GM12878 (cell line): ENCODE measurements at regions not wholly inside any gene's neighbourhood (a gene's known extent, or its start where the extent isn't known, plus 50 kb on each side); places are given as distances from the start of the nearest gene placed in this dataset.
"Not testable (repeated sequence)": the region's sequence is repeated elsewhere in the genome, so short reads cannot be mapped to it uniquely, and the experiment has no call there.

Source experiments
- ATAC-seq: fragments of 200-7000 bp; cut with Tn5 transposase; 3 replicates; pipeline ENCODE4 v1.9.1; 2020; ENCODE audit warnings: mild to moderate bottlenecking, moderate library complexity
- BruUV-seq: library from RNA; stranded (reverse); fragments of 400-500 nt; replicated peaks from 2 replicates; lab custom pipeline; 2021; lab: Mats Ljungman, UMichigan
- CTCF ChIA-PET: fragments of 300-600 bp; sonication (Branson Sonifier 250); formaldehyde crosslinking; extraction: SDS; loops from one replicate; lab custom pipeline; 2021; ENCODE audit warnings: inconsistent platforms; lab: Yijun Ruan, JAX
- POLR2A ChIA-PET: fragments of 350-600 bp; formaldehyde crosslinking; extraction: SDS; loops from one replicate; lab custom pipeline; 2021; ENCODE audit warnings: inconsistent platforms; lab: Charles Lee
- RAD21 ChIA-PET: fragments of 300-600 bp; sonication (Branson Sonifier 250); formaldehyde crosslinking; loops from one replicate; lab custom pipeline; 2023; ENCODE audit warnings: antibody characterized with exemption; ENCODE audit not compliant: unreplicated experiment; lab: Charles Lee
- SMC1A ChIA-PET: fragments of 300-600 bp; sonication (Branson Sonifier 250); formaldehyde crosslinking; loops from one replicate; lab custom pipeline; 2023; ENCODE audit not compliant: unreplicated experiment, uncharacterized antibody; lab: Charles Lee
- DNase-seq: peaks from one replicate; pipeline ENCODE4 v3.0.0-alpha.2; 2011; ENCODE audit warnings: low read depth, low spot score
- FAIRE-seq: peaks from 3 replicates; lab custom pipeline; 2011; peaks lifted over from hg19 to GRCh38; lab: Jason Lieb, UNC
- H2AFZ ChIP-seq: 2 replicates; pipeline ENCODE4 v1.6.0; 2011; ENCODE audit warnings: low read depth, low read length, control low read depth; ENCODE audit not compliant: control insufficient read depth
- H3K27ac ChIP-seq: 2 replicates; pipeline ENCODE4 v1.5.1; 2011; ENCODE audit warnings: control low read depth; ENCODE audit not compliant: control insufficient read depth, insufficient read depth
- H3K27me3 ChIP-seq, 2 experiments: replicated peaks in 1 of 2; 2 replicates each; pipeline versions ENCODE4 v1.6.0 to v1.6.1; 2011; ENCODE audit warnings: low read length in 1 of 2; ENCODE audit not compliant: control insufficient read depth in 2 of 2, insufficient read depth in 2 of 2
- H3K36me3 ChIP-seq, 2 experiments: 2 replicates each; pipeline ENCODE4 v1.5.1; 2011; ENCODE audit warnings: low read length in 1 of 2; ENCODE audit not compliant: control insufficient read depth in 2 of 2, insufficient read depth in 2 of 2
- H3K4me1 ChIP-seq: 2 replicates; pipeline ENCODE4 v1.6.1; 2011; ENCODE audit warnings: mild to moderate bottlenecking, low read length, moderate library complexity, mixed read lengths; ENCODE audit not compliant: control insufficient read depth, insufficient read depth
- H3K4me2 ChIP-seq: 2 replicates; pipeline ENCODE4 v1.6.0; 2011; ENCODE audit warnings: control low read depth; ENCODE audit not compliant: control insufficient read depth, insufficient read depth
- H3K4me3 ChIP-seq: fragments of 200-600 bp; sonication (generic); 2 replicates; pipeline ENCODE4 v1.5.1; 2016
- H3K79me2 ChIP-seq: 2 replicates; pipeline ENCODE4 v1.6.0; 2011; ENCODE audit warnings: low read length; ENCODE audit not compliant: control insufficient read depth, insufficient read depth
- H3K9ac ChIP-seq: 2 replicates; pipeline ENCODE4 v1.8.0; 2011; ENCODE audit warnings: low read length, control low read depth, mixed read lengths; ENCODE audit not compliant: control insufficient read depth, insufficient read depth
- H3K9me3 ChIP-seq: replicated peaks from 3 replicates; pipeline ENCODE4 v1.5.1; 2011; ENCODE audit warnings: mild to moderate bottlenecking, low read length; ENCODE audit not compliant: control insufficient read depth, insufficient read depth
- H4K20me1 ChIP-seq: 2 replicates; pipeline ENCODE4 v1.6.0; 2011; ENCODE audit not compliant: control insufficient read depth, insufficient read depth
- RB1 ChIP-seq: fragments of 450-650 bp; formaldehyde crosslinking; IDR thresholded peaks from 2 replicates; pipeline ENCODE4 v1.6.1; 2017; ENCODE audit warnings: mild to moderate bottlenecking, borderline replicate concordance
- RBBP5 ChIP-seq: fragments of 200-600 bp; sonication (generic); conservative IDR thresholded peaks from 2 replicates; pipeline ENCODE4 v1.6.1; 2016
- SP1 ChIP-seq: IDR thresholded peaks from one replicate; pipeline ENCODE4 v1.6.1; 2011; ENCODE audit warnings: low read depth, low read length
- WGBS: methylation state at CpG from one replicate; pipeline ENCODE4 v1.1.6; 2016; ENCODE audit warnings: low lambda C conversion rate; ENCODE audit not compliant: insufficient replicate concordance, insufficient coverage; ENCODE audit errors: missing lambda C conversion rate; 5-methylcytosine and 5-hydroxymethylcytosine counted together
- in situ Hi-C: fragments of 300-500 bp; cut with MboI; formaldehyde crosslinking; loops from 9 replicates; pipeline ENCODE4 v1.14.3; 2018; ENCODE audit warnings: mixed read lengths
- intact Hi-C: fragments of 100-400 bp; cut with micrococcal nuclease; formaldehyde crosslinking; loops from one replicate; pipeline ENCODE4 v1.14.2; 2022; ENCODE audit not compliant: unreplicated experiment

- in situ Hi-C loops = no loop called here
- no peaks in the 10 kb centered on the region for H3K4me1 ChIP-seq
- ChIA-PET RAD21 (no interaction called here), POLR2A (no interaction called here), SMC1A (no interaction called here), CTCF (no interaction called here)
- intact Hi-C loops = no loop called here
- DNase-seq (no peak), ATAC-seq (no peak)
- H3K9ac ChIP-seq = no peak overlapping the region
- H3K36me3 ChIP-seq = no peaks in the 10 kb centered on the region
- no peak overlapping the region for H3K27ac ChIP-seq
- 5% methylated on average over 3 of the region's 3 CpGs for WGBS
- BruUV-seq = no TSS peak
- no peak overlapping the region for H3K4me3 ChIP-seq
- no peaks in the 10 kb centered on the region for H3K27me3 ChIP-seq
- H2AFZ ChIP-seq = no peak overlapping the region
- no peaks in the 10 kb centered on the region for H4K20me1 ChIP-seq
- no peaks in the 10 kb centered on the region for H3K79me2 ChIP-seq
- TF ChIP-seq RBBP5 (no peak), SP1 (no peak), RB1 (no peak)
- TF ChIP-seq, all 136 proteins: peak for 0
- no peaks in the 10 kb centered on the region for H3K9me3 ChIP-seq
- H3K4me2 ChIP-seq = no peak overlapping the region
- no peak for FAIRE-seq
Measured at GRCh38 chr9:105121861-105122430, 122.5 kb upstream of the SLC44A1 start.

- RAD21 ChIA-PET, DNase-seq, BruUV-seq, CTCF ChIA-PET, H3K9ac ChIP-seq, H3K36me3 ChIP-seq, POLR2A ChIA-PET, H2AFZ ChIP-seq, H3K4me3 ChIP-seq, in situ Hi-C loops, H3K4me2 ChIP-seq, SMC1A ChIA-PET, H3K27ac ChIP-seq, H3K27me3 ChIP-seq, FAIRE-seq, intact Hi-C loops, H3K4me1 ChIP-seq, H3K9me3 ChIP-seq, ATAC-seq, H4K20me1 ChIP-seq, H3K79me2 ChIP-seq: not testable (repeated sequence)
- WGBS = 56% methylated on average over 5 of the region's 5 CpGs
Measured at GRCh38 chr9:105124598-105124997, 119.9 kb upstream of the SLC44A1 start.
